H1 (cell line): ENCODE measurements at regions not wholly inside any gene's neighbourhood (a gene's known extent, or its start where the extent isn't known, plus 50 kb on each side); places are given as distances from the start of the nearest gene placed in this dataset.

Experiments used
- CTCF ChIA-PET: fragments of 300-600 bp; sonication (Branson Sonifier 250); formaldehyde crosslinking; loops from one replicate; lab custom pipeline; 2021; ENCODE audit not compliant: partially characterized antibody; lab: Charles Lee
- POLR2A ChIA-PET: fragments of 300-600 bp; sonication (Branson Sonifier 250); formaldehyde crosslinking; loops from one replicate; lab custom pipeline; 2021; ENCODE audit warnings: inconsistent platforms; ENCODE audit not compliant: partially characterized antibody; lab: Charles Lee
- DNase-seq, 2 experiments: peaks; one replicate each; pipeline versions ENCODE4 v3.0.0 to v3.0.0-alpha.2; 2010 to 2022; ENCODE audit warnings: low spot score in 2 of 2, low read depth in 1 of 2, mixed read lengths in 1 of 2
- FAIRE-seq: peaks from 2 replicates; lab custom pipeline; 2011; peaks lifted over from hg19 to GRCh38; lab: Jason Lieb, UNC
- H2AFZ ChIP-seq: 2 replicates; pipeline ENCODE4 v1.8.1; 2012; ENCODE audit warnings: low read length, inconsistent platforms
- H2AK5ac ChIP-seq: 2 replicates; pipeline ENCODE4 v1.6.1; 2013; ENCODE audit warnings: low read depth, low read length
- H2BK120ac ChIP-seq: replicated peaks from 2 replicates; pipeline ENCODE3; 2013; ENCODE audit warnings: low read depth, low read length, inconsistent platforms
- H2BK12ac ChIP-seq: 2 replicates; pipeline ENCODE4 v1.6.1; 2013; ENCODE audit warnings: low read depth, low read length
- H2BK15ac ChIP-seq: 2 replicates; pipeline ENCODE4 v1.6.1; 2013; ENCODE audit warnings: low read length
- H2BK20ac ChIP-seq: 2 replicates; pipeline ENCODE4 v1.6.1; 2013; ENCODE audit warnings: low read length
- H2BK5ac ChIP-seq: 2 replicates; pipeline ENCODE4 v1.6.1; 2013; ENCODE audit warnings: low read depth, low read length
- H3K14ac ChIP-seq: 2 replicates; pipeline ENCODE4 v1.6.1; 2013; ENCODE audit warnings: inconsistent platforms; ENCODE audit not compliant: insufficient read length
- H3K18ac ChIP-seq: 2 replicates; pipeline ENCODE4 v1.6.1; 2013; ENCODE audit warnings: low read length; ENCODE audit errors: extremely low read depth
- H3K23ac ChIP-seq: 2 replicates; pipeline ENCODE4 v1.6.1; 2013; ENCODE audit warnings: inconsistent platforms; ENCODE audit not compliant: insufficient read length
- H3K23me2 ChIP-seq: 2 replicates; pipeline ENCODE4 v1.6.1; 2013; ENCODE audit warnings: low read depth, low read length
- H3K27ac ChIP-seq: 2 replicates; pipeline ENCODE4 v1.6.1; 2011; ENCODE audit warnings: low read depth, low read length, inconsistent platforms
- H3K27me3 ChIP-seq, 4 experiments: replicated peaks in 1 of 4; 1 replicate in 1 of 4; 2 replicates in 3 of 4; pipeline versions ENCODE4 v1.6.1 to v1.8.1; 2011 to 2013; ENCODE audit warnings: low read length in 3 of 4, mild to moderate bottlenecking in 3 of 4, inconsistent platforms in 2 of 4, mixed read lengths in 2 of 4, moderate library complexity in 1 of 4; ENCODE audit not compliant: control insufficient read depth in 3 of 4, insufficient read depth in 3 of 4; ENCODE audit errors: extremely low read depth in 1 of 4
- H3K36me3 ChIP-seq, 4 experiments: 2 replicates each; pipeline versions ENCODE4 v1.6.1 to v1.8.1; 2011 to 2013; ENCODE audit warnings: mild to moderate bottlenecking in 4 of 4, low read length in 3 of 4, moderate library complexity in 2 of 4, control low read depth in 1 of 4, inconsistent platforms in 1 of 4; ENCODE audit not compliant: insufficient read depth in 4 of 4, control insufficient read depth in 2 of 4
- H3K4ac ChIP-seq: replicated peaks from 2 replicates; pipeline ENCODE3; 2013; ENCODE audit warnings: low read length, low read depth, mixed read lengths, inconsistent platforms; ENCODE audit not compliant: insufficient read length
- H3K4me1 ChIP-seq, 4 experiments: replicated peaks in 1 of 4; 1 replicate in 1 of 4; 2 replicates in 3 of 4; pipeline versions ENCODE4 v1.6.1 to v1.8.1; 2011 to 2013; ENCODE audit warnings: low read length in 3 of 4, inconsistent platforms in 2 of 4, mixed read lengths in 1 of 4; ENCODE audit not compliant: insufficient read depth in 4 of 4, control insufficient read depth in 3 of 4
- H3K4me2 ChIP-seq, 2 experiments: 2 replicates each; pipeline versions ENCODE4 v1.6.1 to v1.8.1; 2011 to 2013; ENCODE audit warnings: low read depth in 2 of 2, low read length in 2 of 2, control low read depth in 1 of 2, inconsistent platforms in 1 of 2, mild to moderate bottlenecking in 1 of 2; ENCODE audit not compliant: insufficient read depth in 1 of 2
- H3K4me3 ChIP-seq, 4 experiments: fragments of 200-600, 300-600 bp in 1 of 4; sonication (generic), shearing (Covaris generic), sonication (Bioruptor Twin) in 1 of 4; 2 replicates each; pipeline versions ENCODE4 v1.5.1 to v1.8.1; 2011 to 2016; ENCODE audit warnings: low read length in 4 of 4, low read depth in 3 of 4, control low read depth in 2 of 4, inconsistent platforms in 2 of 4, mild to moderate bottlenecking in 2 of 4, mixed read lengths in 1 of 4, moderate library complexity in 1 of 4; ENCODE audit not compliant: insufficient read depth in 2 of 4; ENCODE audit errors: extremely low read depth in 1 of 4
- H3K56ac ChIP-seq: replicated peaks from 2 replicates; pipeline ENCODE3; 2013; ENCODE audit warnings: low read depth, mild to moderate bottlenecking, mixed read lengths, low read length, inconsistent platforms; ENCODE audit not compliant: insufficient read length
- H3K79me1 ChIP-seq: 2 replicates; pipeline ENCODE4 v1.6.1; 2013; ENCODE audit warnings: low read depth, low read length, control low read depth
- H3K79me2 ChIP-seq, 2 experiments: 2 replicates each; pipeline versions ENCODE4 v1.6.1 to v1.8.1; 2012 to 2013; ENCODE audit warnings: low read length in 2 of 2, mild to moderate bottlenecking in 2 of 2, inconsistent platforms in 1 of 2; ENCODE audit not compliant: insufficient read depth in 2 of 2, control insufficient read depth in 1 of 2
- H3K9ac ChIP-seq, 4 experiments: replicated peaks in 1 of 4; 1 replicate in 1 of 4; 2 replicates in 3 of 4; pipeline versions ENCODE4 v1.6.1 to v1.8.1; 2011 to 2013; ENCODE audit warnings: low read depth in 3 of 4, low read length in 3 of 4, control low read depth in 2 of 4, mild to moderate bottlenecking in 2 of 4, moderate library complexity in 2 of 4, inconsistent platforms in 1 of 4; ENCODE audit errors: extremely low read depth in 1 of 4
- H3K9me3 ChIP-seq, 2 experiments: 2 replicates each; pipeline versions ENCODE4 v1.6.1 to v1.8.1; 2012 to 2013; ENCODE audit warnings: mild to moderate bottlenecking in 2 of 2, moderate library complexity in 2 of 2, control low read depth in 1 of 2, inconsistent platforms in 1 of 2, low read depth in 1 of 2, low read length in 1 of 2, mixed read lengths in 1 of 2; ENCODE audit not compliant: insufficient read depth in 2 of 2
- H4K20me1 ChIP-seq, 2 experiments: replicated peaks in 1 of 2; 2 replicates each; pipeline versions ENCODE3 to v1.8.1; 2011 to 2013; ENCODE audit warnings: inconsistent platforms in 2 of 2, low read length in 2 of 2, mild to moderate bottlenecking in 1 of 2; ENCODE audit not compliant: insufficient read depth in 2 of 2, control insufficient read depth in 1 of 2
- H4K5ac ChIP-seq: 2 replicates; pipeline ENCODE4 v1.6.1; 2013; ENCODE audit warnings: low read length, low read depth, mixed read lengths, inconsistent platforms; ENCODE audit not compliant: insufficient read length
- H4K8ac ChIP-seq: 2 replicates; pipeline ENCODE4 v1.8.0; 2013; ENCODE audit warnings: mild to moderate bottlenecking, moderate library complexity, low read length, inconsistent platforms; ENCODE audit not compliant: insufficient read depth; ENCODE audit errors: extremely low read depth
- H4K91ac ChIP-seq: replicated peaks from 2 replicates; pipeline ENCODE3; 2013; ENCODE audit warnings: low read length, mixed read lengths, inconsistent platforms; ENCODE audit not compliant: insufficient read length
- ATF3 ChIP-seq: IDR thresholded peaks from 2 replicates; pipeline ENCODE4 v1.6.1; 2011; ENCODE audit warnings: low read depth, mild to moderate bottlenecking, low read length; ENCODE audit not compliant: insufficient read depth
- BACH1 ChIP-seq: IDR thresholded peaks from 2 replicates; pipeline ENCODE4 v1.6.1; 2012; ENCODE audit warnings: low read length, improper control_type of control experiment
- CBX5 ChIP-seq: fragments of 300-800, 300-1000 bp; sonication (generic); IDR thresholded peaks from 2 replicates; pipeline ENCODE4 v1.7.1; 2016; ENCODE audit warnings: antibody characterized with exemption, low read length, low read depth
- CHD2 ChIP-seq: IDR thresholded peaks from 2 replicates; pipeline ENCODE4 v1.6.1; 2012; ENCODE audit warnings: low read length, improper control_type of control experiment
- CTCF ChIP-seq, 3 experiments: IDR thresholded peaks; 1 replicate in 2 of 3; 2 replicates in 1 of 3; pipeline versions ENCODE4 v1.5.1 to v1.6.1; 2011; ENCODE audit warnings: low read length in 3 of 3, mild to moderate bottlenecking in 3 of 3, inconsistent platforms in 2 of 3, low read depth in 1 of 3, moderate library complexity in 1 of 3; ENCODE audit not compliant: insufficient read depth in 1 of 3; ENCODE audit errors: control extremely low read depth in 1 of 3
- E2F6 ChIP-seq: IDR thresholded peaks from 2 replicates; pipeline ENCODE4 v1.6.1; 2012; ENCODE audit warnings: inconsistent platforms
- FOSL1 ChIP-seq: IDR thresholded peaks from 2 replicates; pipeline ENCODE4 v1.6.1; 2011; ENCODE audit warnings: mild to moderate bottlenecking, low read depth, low read length, moderate library complexity; ENCODE audit not compliant: insufficient read depth
- HDAC6 ChIP-seq: IDR thresholded peaks from one replicate; pipeline ENCODE4 v1.7.1; 2012; ENCODE audit warnings: low read depth, mild to moderate bottlenecking, inconsistent platforms, low read length, moderate library complexity
- RXRA ChIP-seq: IDR thresholded peaks from 2 replicates; pipeline ENCODE4 v1.6.1; 2011; ENCODE audit warnings: low read depth, mild to moderate bottlenecking, low read length, moderate library complexity; ENCODE audit not compliant: insufficient read depth
- SAP30 ChIP-seq: fragments of 300-600 bp; sonication (generic); IDR thresholded peaks from 2 replicates; pipeline ENCODE4 v1.7.1; 2012; ENCODE audit warnings: low read length, moderate library complexity, mild to moderate bottlenecking, inconsistent platforms; ENCODE audit not compliant: insufficient read depth, insufficient replicate concordance
- TEAD4 ChIP-seq: IDR thresholded peaks from 2 replicates; pipeline ENCODE4 v1.6.1; 2012; ENCODE audit warnings: low read depth, low read length, inconsistent platforms, mixed read lengths
- WGBS, 2 experiments: shearing (Covaris generic) in 1 of 2; methylation state at CpG; one replicate each; pipeline versions ENCODE4 v1.1.6 to v1.1.7; 2013 to 2015; ENCODE audit warnings: low lambda C conversion rate in 2 of 2, mixed read lengths in 2 of 2, inconsistent platforms in 1 of 2, low coverage in 1 of 2, missing lambda C conversion rate in 1 of 2; ENCODE audit not compliant: insufficient replicate concordance in 2 of 2, insufficient coverage in 1 of 2, insufficient read length in 1 of 2; ENCODE audit errors: extremely low coverage in 1 of 2, missing lambda C conversion rate in 1 of 2; 5-methylcytosine and 5-hydroxymethylcytosine counted together

- Histone ChIP-seq H3K56ac (no peak overlapping the region), H3K79me1 (no peaks in the 10 kb centered on the region), H2BK120ac (no peak overlapping the region), H3K18ac (no peak overlapping the region), H3K4me3 (no peak overlapping the region), H3K4ac (no peak overlapping the region), H3K9me3 (no peaks in the 10 kb centered on the region), H2AFZ (0 out of 2 replicates have a peak overlapping the region, but pooled peaks have one; percentile 33), H3K27me3 (peaks cover 0 to 2% (median 0%) of the 10 kb centered on the region in 4 experiments; a peak in 1 of 7 replicates), H3K14ac (no peak overlapping the region), H3K23ac (no peak overlapping the region), H2BK20ac (no peak overlapping the region), H3K9ac (no peak overlapping the region), H2BK12ac (no peak overlapping the region), H3K4me1 (no peaks in the 10 kb centered on the region), H2AK5ac (no peak overlapping the region), H2BK15ac (no peak overlapping the region), H3K36me3 (no peaks in the 10 kb centered on the region; a peak in 1 of 8 replicates), H3K27ac (no peak overlapping the region), H3K79me2 (no peaks in the 10 kb centered on the region), H3K23me2 (no peaks in the 10 kb centered on the region), H4K91ac (no peak overlapping the region), H3K4me2 (no peak overlapping the region), H2BK5ac (no peak overlapping the region), H4K20me1 (no peaks in the 10 kb centered on the region), H4K8ac (no peak overlapping the region), H4K5ac (no peak overlapping the region)
- ChIA-PET CTCF (interaction anchor here (0.8 to 1.3 kb wide), 3 partner anchors 8 to 630 kb away, joined by 3 to 4 read pairs (median 3); no protein-coding TSS in a partner anchor), POLR2A (no interaction called here)
- WGBS, 2 experiments, result 94% methylated on average over 5 of the region's 5 CpGs; no CpG with 5 or more reads in 1 of the 2 experiments
- FAIRE-seq (no peak), DNase-seq (no peak)
- TF ChIP-seq CTCF (IDR thresholded peaks at IDR 0.05; ENCODE audit: control extremely low read depth in 1 of 3, insufficient read depth in 1 of 3, low read depth in 1 of 3, low read length in 3 of 3), result no peak
- TF ChIP-seq CBX5, result no peak
- TF ChIP-seq SAP30, result no peak
- TF ChIP-seq BACH1, result no peak
- TF ChIP-seq CHD2, result no peak
- no peak for TF ChIP-seq FOSL1
- no peak for TF ChIP-seq E2F6
- no peak for TF ChIP-seq RXRA
- no peak for TF ChIP-seq TEAD4
- TF ChIP-seq ATF3, result no peak
- no peak for TF ChIP-seq HDAC6
Measured at GRCh38 chr5:158166424-158166823, 307.5 kb upstream of the CLINT1 start.
